ENCODE measurements at regions not wholly inside any gene's neighbourhood (a gene's known extent, or its start where the extent isn't known, plus 50 kb on each side); places are given as distances from the start of the nearest gene placed in this dataset.

- H2AFZ ChIP-seq (ENCODE audit: control insufficient read depth, low read depth, low read length) = no peak overlapping the region
- no peaks in the 10 kb centered on the region for H3K36me3 ChIP-seq (ENCODE audit: control insufficient read depth in 2 of 2, insufficient read depth in 2 of 2, low read length in 1 of 2)
- CTCF ChIA-PET = no interaction called here
- H3K4me3 ChIP-seq = no peak overlapping the region
- H3K27ac ChIP-seq (ENCODE audit: control insufficient read depth, insufficient read depth) = no peak overlapping the region
- RAD21 ChIA-PET (ENCODE audit: unreplicated experiment) = no interaction called here
- H3K9me3 ChIP-seq (replicated peaks; ENCODE audit: control insufficient read depth, insufficient read depth, low read length) = no peaks in the 10 kb centered on the region
- no peak for DNase-seq (ENCODE audit: low read depth, low spot score)
- no peak for ATAC-seq
- intact Hi-C loops (cut with micrococcal nuclease; ENCODE audit: unreplicated experiment) (no loop called here), in situ Hi-C loops (cut with MboI) (no loop called here)
- no peaks in the 10 kb centered on the region for H3K27me3 ChIP-seq (replicated peaks in 1 of 2; ENCODE audit: control insufficient read depth in 2 of 2, insufficient read depth in 2 of 2, low read length in 1 of 2)
- no peak overlapping the region for H3K9ac ChIP-seq (ENCODE audit: control insufficient read depth, insufficient read depth, low read length)
- no peak for FAIRE-seq
- SMC1A ChIA-PET (ENCODE audit: uncharacterized antibody, unreplicated experiment) = no interaction called here
- no peaks in the 10 kb centered on the region for H3K79me2 ChIP-seq (ENCODE audit: control insufficient read depth, insufficient read depth, low read length)
- 9% methylated on average over 3 of the region's 3 CpGs for WGBS (ENCODE audit: insufficient coverage, insufficient replicate concordance, low lambda C conversion rate, missing lambda C conversion rate)
- TF ChIP-seq BHLHE40 (IDR thresholded peaks at IDR 0.05; ENCODE audit: borderline replicate concordance in 1 of 2, low read depth in 2 of 2, low read length in 1 of 2) = no peak
- no peak for TF ChIP-seq NFXL1 (IDR thresholded peaks at IDR 0.05; ENCODE audit: borderline replicate concordance)
- no peak for TF ChIP-seq IRF4 (IDR thresholded peaks at IDR 0.05; ENCODE audit: low read depth, low read length)
- TF ChIP-seq, protein P1, sequence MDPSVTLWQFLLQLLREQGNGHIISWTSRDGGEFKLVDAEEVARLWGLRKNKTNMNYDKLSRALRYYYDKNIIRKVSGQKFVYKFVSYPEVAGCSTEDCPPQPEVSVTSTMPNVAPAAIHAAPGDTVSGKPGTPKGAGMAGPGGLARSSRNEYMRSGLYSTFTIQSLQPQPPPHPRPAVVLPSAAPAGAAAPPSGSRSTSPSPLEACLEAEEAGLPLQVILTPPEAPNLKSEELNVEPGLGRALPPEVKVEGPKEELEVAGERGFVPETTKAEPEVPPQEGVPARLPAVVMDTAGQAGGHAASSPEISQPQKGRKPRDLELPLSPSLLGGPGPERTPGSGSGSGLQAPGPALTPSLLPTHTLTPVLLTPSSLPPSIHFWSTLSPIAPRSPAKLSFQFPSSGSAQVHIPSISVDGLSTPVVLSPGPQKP (IDR thresholded peaks at IDR 0.05; ENCODE audit: low read depth, low read length) = no peak
- no peak for TF ChIP-seq ESRRA (IDR thresholded peaks at IDR 0.05; ENCODE audit: low read length)
- no peak for TF ChIP-seq PBX3 (IDR thresholded peaks at IDR 0.05; ENCODE audit: insufficient replicate concordance, low read depth, low read length)
- no peak for TF ChIP-seq MYC (IDR thresholded peaks at IDR 0.05; ENCODE audit: insufficient read depth, insufficient read length, insufficient replicate concordance, low read length, severe bottlenecking)
- TF ChIP-seq CREM (IDR thresholded peaks at IDR 0.05; ENCODE audit: low read depth) = no peak
- no peak for TF ChIP-seq CBX5 (IDR thresholded peaks at IDR 0.05; ENCODE audit: low read depth)
- no peak overlapping the region for H3K4me2 ChIP-seq (ENCODE audit: control insufficient read depth, insufficient read depth)
- POLR2A ChIA-PET = no interaction called here
- BruUV-seq (replicated peaks) = no TSS peak
- no peaks in the 10 kb centered on the region for H3K4me1 ChIP-seq (ENCODE audit: control insufficient read depth, insufficient read depth, low read length)
- no peaks in the 10 kb centered on the region for H4K20me1 ChIP-seq (ENCODE audit: control insufficient read depth, insufficient read depth)
Measured at GRCh38 chr7:109213081-109213480, 643.4 kb downstream of the DNAJB9 start.
